GM20000 (cell line): ENCODE measurements at regions not wholly inside any gene's neighbourhood (a gene's known extent, or its start where the extent isn't known, plus 50 kb on each side); places are given as distances from the start of the nearest gene placed in this dataset.

Experiments used
- DNase-seq: peaks from one replicate; pipeline ENCODE4 v3.0.0; 2012; ENCODE audit warnings: low spot score
- TF ChIP-seq, protein P1 (sequence below): IDR thresholded peaks from 2 replicates; pipeline ENCODE4 v1.5.1; 2012; ENCODE audit warnings: mild to moderate bottlenecking, control low read depth; ENCODE audit errors: extremely low read depth, missing control alignments

DNA sequence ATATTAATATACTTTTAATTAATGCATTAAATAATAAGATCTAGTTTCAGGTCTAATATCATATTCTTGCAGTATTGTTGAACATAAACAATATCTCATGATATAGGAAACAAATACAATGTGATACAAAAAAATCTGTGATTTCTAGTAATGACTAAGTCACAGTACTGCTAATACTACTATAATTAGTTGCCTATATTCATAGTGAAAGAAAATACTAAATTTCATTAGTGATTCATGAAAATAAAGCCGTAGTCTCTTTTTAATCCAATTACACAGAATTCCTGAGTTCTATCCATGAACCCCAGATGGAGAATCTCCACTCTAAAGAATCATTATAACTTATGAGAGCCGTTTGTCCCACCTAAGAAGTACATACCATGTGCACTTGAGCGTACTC is 266.3 kb upstream of the ACVR2A start:
- TF ChIP-seq, protein P1, sequence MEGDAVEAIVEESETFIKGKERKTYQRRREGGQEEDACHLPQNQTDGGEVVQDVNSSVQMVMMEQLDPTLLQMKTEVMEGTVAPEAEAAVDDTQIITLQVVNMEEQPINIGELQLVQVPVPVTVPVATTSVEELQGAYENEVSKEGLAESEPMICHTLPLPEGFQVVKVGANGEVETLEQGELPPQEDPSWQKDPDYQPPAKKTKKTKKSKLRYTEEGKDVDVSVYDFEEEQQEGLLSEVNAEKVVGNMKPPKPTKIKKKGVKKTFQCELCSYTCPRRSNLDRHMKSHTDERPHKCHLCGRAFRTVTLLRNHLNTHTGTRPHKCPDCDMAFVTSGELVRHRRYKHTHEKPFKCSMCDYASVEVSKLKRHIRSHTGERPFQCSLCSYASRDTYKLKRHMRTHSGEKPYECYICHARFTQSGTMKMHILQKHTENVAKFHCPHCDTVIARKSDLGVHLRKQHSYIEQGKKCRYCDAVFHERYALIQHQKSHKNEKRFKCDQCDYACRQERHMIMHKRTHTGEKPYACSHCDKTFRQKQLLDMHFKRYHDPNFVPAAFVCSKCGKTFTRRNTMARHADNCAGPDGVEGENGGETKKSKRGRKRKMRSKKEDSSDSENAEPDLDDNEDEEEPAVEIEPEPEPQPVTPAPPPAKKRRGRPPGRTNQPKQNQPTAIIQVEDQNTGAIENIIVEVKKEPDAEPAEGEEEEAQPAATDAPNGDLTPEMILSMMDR, result no peak
- no peak for DNase-seq

DNA sequence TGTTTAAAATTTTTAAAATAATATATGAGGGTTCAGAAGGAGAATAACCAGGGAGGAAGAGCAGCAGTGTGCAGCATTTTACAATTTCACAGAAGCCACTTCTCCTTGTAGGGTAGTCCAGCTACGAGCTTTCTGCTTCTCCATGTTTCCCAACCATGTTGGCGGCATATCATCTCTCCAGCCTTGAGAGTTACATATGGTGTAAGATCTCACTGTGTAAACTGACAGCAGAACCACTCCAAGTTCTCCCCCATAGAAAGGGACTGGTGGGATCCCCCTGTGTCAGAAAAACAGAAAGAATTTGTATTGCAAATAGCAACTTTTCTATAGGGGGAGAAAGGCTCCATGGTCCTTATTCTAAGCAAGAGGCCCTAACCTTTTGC is 266.8 kb upstream of the ACVR2A start:
- no peak for DNase-seq
- TF ChIP-seq, protein P1, result no peak

DNA sequence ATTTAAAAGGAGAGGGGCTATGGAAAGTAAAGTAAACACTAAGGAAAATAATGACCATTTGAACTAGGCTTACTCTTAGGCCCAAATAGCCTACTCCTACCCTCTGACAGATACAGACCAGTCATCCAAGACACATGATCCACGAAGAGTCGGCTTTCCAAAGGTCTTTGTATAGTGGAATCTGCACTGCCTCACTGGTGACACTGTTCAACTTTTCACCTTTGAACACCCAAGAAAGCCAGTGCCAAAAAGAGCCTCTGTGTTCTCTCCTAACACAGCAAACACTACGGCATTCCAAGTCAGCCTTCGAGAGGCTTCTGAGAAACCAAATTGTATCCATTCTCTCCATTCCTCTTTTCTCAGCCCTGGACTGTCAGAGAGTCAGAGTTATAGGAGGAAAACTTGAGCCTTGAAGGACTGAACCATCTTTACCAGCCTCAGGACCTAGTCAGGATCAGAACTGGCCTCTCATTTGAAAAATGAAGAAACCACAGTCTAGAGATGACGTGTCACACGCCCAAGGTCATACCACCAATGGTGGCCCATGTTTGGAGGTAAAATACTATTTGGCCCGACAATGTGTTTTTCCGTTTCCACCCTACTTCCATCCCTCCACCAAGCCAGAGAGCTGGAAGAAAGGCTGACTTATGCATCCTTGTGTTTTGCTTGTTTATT is 267.4 kb upstream of the ACVR2A start:
- no peak for DNase-seq
- TF ChIP-seq, protein P1, result no peak

DNA sequence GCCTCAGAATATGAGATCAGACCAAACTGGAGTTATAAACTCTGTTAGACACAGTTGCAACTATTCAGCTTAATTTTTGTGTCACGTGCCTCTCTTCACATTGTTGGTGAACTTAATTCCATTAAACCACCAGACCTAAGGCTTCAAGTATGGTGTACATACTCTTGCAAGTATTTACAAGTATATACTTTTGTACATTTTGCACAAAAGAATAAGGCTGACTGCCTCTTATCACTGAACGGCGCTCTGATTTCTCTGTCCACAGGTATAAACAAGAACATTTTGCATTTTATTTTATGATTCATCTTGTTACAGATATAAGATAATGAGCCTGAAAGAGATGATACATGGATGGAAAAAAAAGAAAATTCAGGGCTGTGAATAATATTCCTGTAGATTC is 269.7 kb upstream of the ACVR2A start:
- no peak for DNase-seq
- TF ChIP-seq, protein P1, result no peak

DNA sequence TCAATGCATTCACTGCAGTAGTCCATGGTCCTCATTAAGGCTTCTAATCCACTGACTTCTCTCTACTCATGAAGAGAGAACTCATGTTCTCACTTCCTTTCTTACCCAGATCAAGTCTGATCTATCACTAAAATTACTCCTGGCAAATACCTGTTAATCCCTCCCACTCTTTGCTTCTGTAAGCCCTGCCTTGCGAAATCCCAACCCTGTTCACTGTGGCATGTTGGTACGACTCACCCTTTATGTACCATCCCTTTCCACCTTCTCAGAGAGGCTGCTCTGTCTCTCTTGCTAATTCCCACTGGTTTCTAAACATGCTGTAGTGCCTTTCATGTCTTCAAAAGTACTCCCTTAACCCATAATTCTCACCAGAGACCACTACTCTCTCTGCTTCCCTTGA is 272.2 kb upstream of the ACVR2A start:
- TF ChIP-seq, protein P1, result no peak
- DNase-seq, result no peak

DNA sequence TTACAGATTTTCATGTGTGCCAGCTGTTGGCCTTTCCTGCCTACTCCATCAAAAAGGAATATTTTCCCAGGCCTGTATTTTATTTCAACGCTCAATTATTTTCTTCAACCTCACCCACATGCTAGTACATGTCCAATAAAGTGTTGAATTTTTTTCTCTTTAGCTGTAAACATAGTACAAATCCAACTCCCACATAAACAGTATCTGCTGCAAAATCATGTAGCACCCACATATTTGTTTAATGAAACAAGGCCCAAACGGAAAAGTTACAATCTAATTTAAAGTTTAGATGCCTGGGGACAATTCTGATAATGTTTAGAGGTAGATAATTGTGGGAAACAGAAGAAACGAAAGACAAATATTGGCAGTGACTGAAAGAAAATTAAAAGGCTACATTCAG is 275.4 kb upstream of the ACVR2A start:
- TF ChIP-seq, protein P1, result no peak
- no peak for DNase-seq

DNA sequence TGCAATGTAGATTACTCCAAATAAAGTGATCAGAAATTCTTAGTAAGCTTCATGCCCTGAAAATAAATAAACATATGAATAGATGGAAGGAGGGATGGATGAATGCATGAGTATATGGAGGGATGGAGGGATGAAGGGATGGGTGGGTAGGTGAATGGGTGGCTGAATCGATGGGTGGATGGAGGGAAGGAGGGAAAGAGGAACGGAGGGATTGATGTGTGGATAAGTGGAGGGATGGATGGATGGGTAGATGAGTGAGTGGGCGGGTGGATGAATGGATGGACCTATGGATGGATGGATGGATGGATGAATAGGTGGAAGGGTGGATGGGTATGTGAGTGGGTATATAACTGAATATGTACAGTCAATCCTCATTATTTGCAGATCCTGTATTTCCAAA is 276.7 kb upstream of the ACVR2A start:
- TF ChIP-seq, protein P1, result no peak
- no peak for DNase-seq
